Epithelial cell of proximal tubule (primary cell): ENCODE measurements at regions not wholly inside any gene's neighbourhood (a gene's known extent, or its start where the extent isn't known, plus 50 kb on each side); places are given as distances from the start of the nearest gene placed in this dataset.

Experiments
- DNase-seq: peaks from one replicate; pipeline ENCODE4 v3.0.0-alpha.2; 2011; ENCODE audit warnings: low read depth
- H3K4me3 ChIP-seq: 2 replicates; pipeline ENCODE4 v1.5.1; 2011; ENCODE audit warnings: low read depth, mild to moderate bottlenecking, low read length
- CTCF ChIP-seq: conservative IDR thresholded peaks from 2 replicates; pipeline ENCODE4 v1.5.1; 2012; ENCODE audit warnings: low read depth, mild to moderate bottlenecking, low read length

GRCh38 chr5:2143646-2144353 lies 261.1 kb upstream of the IRX4 start:
- DNase-seq, result no peak
- H3K4me3 ChIP-seq, result no peak overlapping the region
- TF ChIP-seq CTCF, result no peak

- H3K4me3 ChIP-seq, result no peak overlapping the region
- no peak for TF ChIP-seq CTCF
- DNase-seq, result no peak
Observed at GRCh38 chr5:2143088-2143487, 260.4 kb upstream of the IRX4 start.

GRCh38 chr5:2142456-2142954 lies 259.8 kb upstream of the IRX4 start:
- no peak for DNase-seq
- no peak overlapping the region for H3K4me3 ChIP-seq
- TF ChIP-seq CTCF, result no peak

GRCh38 chr5:2141254-2142000 lies 258.7 kb upstream of the IRX4 start:
- no peak for DNase-seq
- no peak overlapping the region for H3K4me3 ChIP-seq
- TF ChIP-seq CTCF, result no peak

- no peak for DNase-seq
- TF ChIP-seq CTCF, result no peak
Observed at GRCh38 chr5:2140501-2141175, 257.9 kb upstream of the IRX4 start.

GRCh38 chr5:2139478-2139877 lies 256.8 kb upstream of the IRX4 start:
- DNase-seq, result no peak
- no peak overlapping the region for H3K4me3 ChIP-seq
- TF ChIP-seq CTCF, result no peak

More at GRCh38 chr5:2140501-2141175, 257.9 kb upstream of the IRX4 start:
- no peak overlapping the region for H3K4me3 ChIP-seq
